HepG2 (cell line): ENCODE measurements at regions not wholly inside any gene's neighbourhood (a gene's known extent, or its start where the extent isn't known, plus 50 kb on each side); places are given as distances from the start of the nearest gene placed in this dataset.

Experiments
- BORCS8-MEF2B ChIP-seq: sonication (generic); formaldehyde crosslinking; IDR thresholded peaks from 2 replicates; pipeline ENCODE4 v1.8.0; 2022; ENCODE audit warnings: mild to moderate bottlenecking, missing genetic modification reagents
- KDM6A ChIP-seq: IDR thresholded peaks from 2 replicates; pipeline ENCODE4 v1.6.1; 2016; ENCODE audit warnings: low read depth
- TFAP4 ChIP-seq: sonication (generic); IDR thresholded peaks from 2 replicates; pipeline ENCODE4 v1.6.1; 2016; ENCODE audit warnings: low read depth, borderline replicate concordance
- THYN1 ChIP-seq: sonication (generic); formaldehyde crosslinking; IDR thresholded peaks from 2 replicates; pipeline ENCODE4 v1.8.1; 2023; ENCODE audit warnings: low read depth, mild to moderate bottlenecking, moderate library complexity, missing genetic modification reagents, borderline replicate concordance
- TF ChIP-seq, protein P1 (sequence below): IDR thresholded peaks from 2 replicates; pipeline ENCODE4 v1.4.0; 2020; ENCODE audit warnings: mild to moderate bottlenecking, missing genetic modification reagents
- TF ChIP-seq, protein P2 (sequence below): sonication (generic); formaldehyde crosslinking; IDR thresholded peaks from 2 replicates; pipeline ENCODE4 v1.8.0; 2022; ENCODE audit warnings: mild to moderate bottlenecking, missing genetic modification reagents, moderate library complexity
- TF ChIP-seq, protein P3 (sequence below): IDR thresholded peaks from 2 replicates; pipeline ENCODE4 v1.6.1; 2018; ENCODE audit warnings: missing genetic modification reagents, mild to moderate bottlenecking, missing compliant biosample characterization

GRCh38 chr5:4866817-4867216 lies 273.3 kb upstream of the ADAMTS16 start (continued):
- no peak for TF ChIP-seq THYN1 (CRISPR knock-in tag)
- TF ChIP-seq, protein P1, sequence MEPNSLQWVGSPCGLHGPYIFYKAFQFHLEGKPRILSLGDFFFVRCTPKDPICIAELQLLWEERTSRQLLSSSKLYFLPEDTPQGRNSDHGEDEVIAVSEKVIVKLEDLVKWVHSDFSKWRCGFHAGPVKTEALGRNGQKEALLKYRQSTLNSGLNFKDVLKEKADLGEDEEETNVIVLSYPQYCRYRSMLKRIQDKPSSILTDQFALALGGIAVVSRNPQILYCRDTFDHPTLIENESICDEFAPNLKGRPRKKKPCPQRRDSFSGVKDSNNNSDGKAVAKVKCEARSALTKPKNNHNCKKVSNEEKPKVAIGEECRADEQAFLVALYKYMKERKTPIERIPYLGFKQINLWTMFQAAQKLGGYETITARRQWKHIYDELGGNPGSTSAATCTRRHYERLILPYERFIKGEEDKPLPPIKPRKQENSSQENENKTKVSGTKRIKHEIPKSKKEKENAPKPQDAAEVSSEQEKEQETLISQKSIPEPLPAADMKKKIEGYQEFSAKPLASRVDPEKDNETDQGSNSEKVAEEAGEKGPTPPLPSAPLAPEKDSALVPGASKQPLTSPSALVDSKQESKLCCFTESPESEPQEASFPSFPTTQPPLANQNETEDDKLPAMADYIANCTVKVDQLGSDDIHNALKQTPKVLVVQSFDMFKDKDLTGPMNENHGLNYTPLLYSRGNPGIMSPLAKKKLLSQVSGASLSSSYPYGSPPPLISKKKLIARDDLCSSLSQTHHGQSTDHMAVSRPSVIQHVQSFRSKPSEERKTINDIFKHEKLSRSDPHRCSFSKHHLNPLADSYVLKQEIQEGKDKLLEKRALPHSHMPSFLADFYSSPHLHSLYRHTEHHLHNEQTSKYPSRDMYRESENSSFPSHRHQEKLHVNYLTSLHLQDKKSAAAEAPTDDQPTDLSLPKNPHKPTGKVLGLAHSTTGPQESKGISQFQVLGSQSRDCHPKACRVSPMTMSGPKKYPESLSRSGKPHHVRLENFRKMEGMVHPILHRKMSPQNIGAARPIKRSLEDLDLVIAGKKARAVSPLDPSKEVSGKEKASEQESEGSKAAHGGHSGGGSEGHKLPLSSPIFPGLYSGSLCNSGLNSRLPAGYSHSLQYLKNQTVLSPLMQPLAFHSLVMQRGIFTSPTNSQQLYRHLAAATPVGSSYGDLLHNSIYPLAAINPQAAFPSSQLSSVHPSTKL (CRISPR knock-in tag): no peak
- no peak for TF ChIP-seq KDM6A
- TF ChIP-seq, protein P2, sequence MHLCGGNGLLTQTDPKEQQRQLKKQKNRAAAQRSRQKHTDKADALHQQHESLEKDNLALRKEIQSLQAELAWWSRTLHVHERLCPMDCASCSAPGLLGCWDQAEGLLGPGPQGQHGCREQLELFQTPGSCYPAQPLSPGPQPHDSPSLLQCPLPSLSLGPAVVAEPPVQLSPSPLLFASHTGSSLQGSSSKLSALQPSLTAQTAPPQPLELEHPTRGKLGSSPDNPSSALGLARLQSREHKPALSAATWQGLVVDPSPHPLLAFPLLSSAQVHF (CRISPR knock-in tag): no peak
- no peak for TF ChIP-seq TFAP4
- TF ChIP-seq BORCS8-MEF2B (CRISPR knock-in tag): no peak
- TF ChIP-seq, protein P3, sequence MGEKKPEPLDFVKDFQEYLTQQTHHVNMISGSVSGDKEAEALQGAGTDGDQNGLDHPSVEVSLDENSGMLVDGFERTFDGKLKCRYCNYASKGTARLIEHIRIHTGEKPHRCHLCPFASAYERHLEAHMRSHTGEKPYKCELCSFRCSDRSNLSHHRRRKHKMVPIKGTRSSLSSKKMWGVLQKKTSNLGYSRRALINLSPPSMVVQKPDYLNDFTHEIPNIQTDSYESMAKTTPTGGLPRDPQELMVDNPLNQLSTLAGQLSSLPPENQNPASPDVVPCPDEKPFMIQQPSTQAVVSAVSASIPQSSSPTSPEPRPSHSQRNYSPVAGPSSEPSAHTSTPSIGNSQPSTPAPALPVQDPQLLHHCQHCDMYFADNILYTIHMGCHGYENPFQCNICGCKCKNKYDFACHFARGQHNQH (CRISPR knock-in tag): no peak
